HG02763 (cell line): ENCODE measurements at regions not wholly inside any gene's neighbourhood (a gene's known extent, or its start where the extent isn't known, plus 50 kb on each side); places are given as distances from the start of the nearest gene placed in this dataset.
"Not testable (repeated sequence)": the region's sequence is repeated elsewhere in the genome, so short reads cannot be mapped to it uniquely, and the experiment has no call there.

Source experiments
- ATAC-seq: cut with Tn5 transposase; IDR thresholded peaks from one replicate; pipeline ENCODE4 v1.9.1; 2021; ENCODE audit warnings: mild to moderate bottlenecking, moderate library complexity; ENCODE audit not compliant: unreplicated experiment

DNA sequence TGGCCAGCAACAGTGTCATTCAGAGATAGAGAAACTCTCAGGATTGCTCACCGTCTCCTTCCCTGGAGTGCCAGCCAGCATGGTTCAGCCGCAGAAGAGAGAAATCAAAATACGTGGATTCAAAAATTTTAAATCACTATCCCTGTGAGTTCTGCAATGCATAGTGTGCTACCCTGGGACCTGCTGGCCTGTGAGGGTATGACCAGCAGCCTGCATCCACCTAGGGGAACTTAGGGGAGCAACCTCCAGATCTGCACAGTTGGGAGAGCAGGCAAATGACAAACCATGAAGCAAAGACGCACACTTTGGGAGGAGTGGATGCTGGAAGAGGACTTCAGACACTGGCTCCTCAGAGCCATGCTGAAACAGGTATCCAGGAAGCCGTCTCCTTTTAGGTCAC, 639.3 kb downstream of the TNS3 start:
- ATAC-seq: no peak

DNA sequence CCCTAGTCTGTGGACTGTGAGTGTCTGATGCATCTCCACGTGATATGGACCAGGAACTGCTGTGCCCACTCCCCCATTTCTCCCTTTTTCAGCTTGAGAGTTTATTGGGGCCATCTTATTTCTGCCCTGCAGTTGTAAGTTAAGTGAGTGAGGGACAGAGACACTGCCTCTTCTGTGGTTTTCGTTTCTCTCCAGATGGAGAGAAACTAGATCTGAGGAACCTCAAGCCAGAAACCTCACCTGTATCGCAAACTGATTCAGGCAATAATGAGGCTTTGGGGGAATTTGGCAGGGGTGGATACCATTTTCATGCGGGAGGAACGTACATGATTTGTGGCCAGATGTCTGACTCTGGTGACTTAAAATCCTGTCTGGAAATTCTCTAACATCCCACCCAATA, 641.7 kb downstream of the TNS3 start:
- ATAC-seq: no peak

DNA sequence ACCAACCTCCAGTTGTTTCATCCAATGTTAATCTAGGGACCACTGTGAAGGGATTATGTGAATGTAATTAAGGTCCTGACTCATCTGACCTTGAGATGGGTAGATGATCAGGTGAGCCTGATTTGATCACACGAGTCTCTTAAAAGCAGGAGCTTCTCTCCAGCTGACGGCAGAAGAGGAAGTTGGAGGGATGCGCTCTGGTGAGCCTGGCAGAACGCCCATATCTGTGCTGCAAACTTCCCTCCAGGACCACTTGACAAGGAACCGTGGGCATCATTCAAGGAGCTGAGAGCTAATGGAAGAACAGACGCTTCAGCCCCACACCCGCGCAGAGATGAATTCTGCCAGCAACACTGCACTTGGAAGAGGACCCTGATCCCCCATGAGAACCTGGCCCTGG, 642.4 kb downstream of the TNS3 start:
- ATAC-seq: no peak

DNA sequence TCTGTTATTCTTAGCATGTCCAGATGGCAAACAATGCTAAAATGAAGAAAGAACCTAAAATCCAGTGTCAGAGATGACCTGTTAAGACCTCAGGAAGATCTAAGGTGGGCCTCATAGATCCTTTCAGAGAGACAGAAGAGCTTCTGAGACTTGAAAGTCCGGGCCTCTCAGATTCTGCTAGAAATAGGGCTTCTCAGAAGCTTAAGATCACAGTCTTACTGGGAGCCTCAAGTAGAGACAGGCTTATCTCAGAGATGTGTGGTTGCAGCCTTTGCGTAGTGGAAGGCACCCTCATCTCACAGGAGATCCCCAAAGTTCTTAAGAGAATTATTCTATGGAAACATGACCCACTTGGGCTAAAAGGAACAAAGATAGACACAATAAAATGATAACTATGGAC, 642.8 kb downstream of the TNS3 start:
- ATAC-seq: no peak

DNA sequence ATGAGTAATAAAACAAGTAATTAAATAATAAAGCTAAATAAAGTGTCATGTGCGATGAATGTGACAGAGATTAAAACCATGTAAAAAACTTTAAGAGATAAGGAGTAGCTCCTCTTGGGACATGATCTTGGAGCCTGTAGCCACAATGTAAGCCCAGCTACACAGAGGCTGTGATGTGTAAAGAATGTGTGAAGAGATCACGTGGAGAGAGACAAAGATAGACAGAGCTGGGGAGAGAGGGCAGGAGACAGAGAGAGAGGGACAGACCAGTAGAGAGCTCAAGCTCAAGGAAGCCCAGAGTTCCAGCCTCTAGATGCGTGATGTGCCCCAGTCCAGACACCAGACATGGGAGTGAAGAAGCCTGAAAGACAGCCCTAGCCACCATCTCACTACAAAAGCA, 644.1 kb downstream of the TNS3 start:
- ATAC-seq: no peak

DNA sequence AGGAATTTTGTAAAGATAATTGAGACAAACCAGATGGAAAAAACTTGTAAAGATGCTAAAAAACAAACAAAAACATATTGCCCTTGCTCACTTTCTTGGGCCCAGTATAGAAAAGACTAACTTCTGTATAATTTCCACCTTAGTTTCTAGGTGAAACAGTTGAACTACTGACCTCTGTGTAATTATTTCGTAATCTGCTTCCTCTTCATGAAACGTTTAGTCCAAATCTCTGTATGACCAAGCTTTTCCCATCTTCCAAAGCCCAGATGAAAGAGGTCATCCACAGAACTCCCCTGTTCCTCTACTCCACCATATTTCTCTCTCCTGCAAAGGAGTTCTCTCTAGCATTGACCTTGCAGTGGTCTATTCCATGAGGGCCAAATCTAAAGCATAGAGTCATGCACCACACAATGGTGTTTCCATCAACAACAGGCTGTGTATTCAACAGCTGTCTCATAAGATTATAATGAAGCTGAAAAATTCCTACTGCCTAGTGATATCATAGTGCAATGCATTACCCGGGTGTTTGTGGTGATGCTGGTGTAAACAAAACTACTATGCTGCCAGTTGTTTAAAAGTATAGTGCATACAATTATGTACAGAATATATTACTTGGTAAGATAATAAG, 647.6 kb downstream of the TNS3 start:
- ATAC-seq: no peak

DNA sequence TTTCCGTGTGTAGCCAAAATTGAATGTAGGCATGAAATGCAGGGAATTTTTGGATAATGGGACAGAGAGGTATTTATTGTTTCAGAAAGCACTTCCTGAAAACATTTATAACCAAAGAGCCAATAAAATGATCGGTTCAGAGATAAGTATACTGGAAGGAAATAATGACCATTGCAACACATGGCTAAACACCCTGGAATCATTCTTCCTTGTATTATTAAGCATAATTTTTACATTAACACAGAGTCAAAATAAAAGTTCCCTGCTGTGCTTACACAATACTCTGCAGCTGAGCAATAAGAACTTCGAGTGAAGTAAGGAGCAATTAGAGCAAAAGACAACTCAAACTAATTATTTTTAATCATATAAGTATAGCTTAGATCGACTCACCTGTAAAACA, 648.3 kb downstream of the TNS3 start:
- ATAC-seq: no peak

DNA sequence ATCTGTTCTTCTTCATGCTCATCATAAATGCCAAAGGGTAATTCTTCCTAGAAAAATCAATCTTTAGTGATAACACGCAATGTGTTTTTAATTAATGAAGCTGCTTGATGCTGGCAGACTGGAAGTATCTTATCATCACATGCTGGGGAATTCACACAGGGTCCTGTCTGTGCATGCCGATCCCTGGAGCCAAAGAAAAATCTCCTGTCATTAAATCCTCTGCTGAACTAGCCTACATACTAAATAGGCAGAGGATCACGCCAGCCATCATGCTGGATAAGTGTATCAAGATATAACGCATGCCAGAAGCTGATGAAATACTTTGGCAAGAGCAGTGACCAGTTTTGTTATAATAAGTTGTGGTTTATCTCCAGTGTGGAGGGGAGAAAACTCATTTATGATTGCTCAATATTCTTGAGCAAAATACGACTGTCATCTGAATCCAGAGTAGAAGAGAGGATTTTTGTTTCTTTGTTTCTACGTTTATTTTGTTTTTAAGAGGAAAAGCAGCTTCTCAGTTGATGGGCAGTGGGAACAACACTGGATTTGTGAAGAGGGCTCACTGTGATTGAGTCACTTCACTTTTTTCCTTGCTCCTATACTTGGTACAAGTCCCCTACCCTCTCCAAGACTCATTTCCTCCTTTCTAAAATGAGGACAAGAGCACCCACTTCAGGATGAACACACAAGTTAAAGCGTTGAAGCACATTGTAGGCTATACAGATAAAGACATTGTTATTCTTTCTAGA, 649.1 kb downstream of the TNS3 start:
- ATAC-seq: no peak

DNA sequence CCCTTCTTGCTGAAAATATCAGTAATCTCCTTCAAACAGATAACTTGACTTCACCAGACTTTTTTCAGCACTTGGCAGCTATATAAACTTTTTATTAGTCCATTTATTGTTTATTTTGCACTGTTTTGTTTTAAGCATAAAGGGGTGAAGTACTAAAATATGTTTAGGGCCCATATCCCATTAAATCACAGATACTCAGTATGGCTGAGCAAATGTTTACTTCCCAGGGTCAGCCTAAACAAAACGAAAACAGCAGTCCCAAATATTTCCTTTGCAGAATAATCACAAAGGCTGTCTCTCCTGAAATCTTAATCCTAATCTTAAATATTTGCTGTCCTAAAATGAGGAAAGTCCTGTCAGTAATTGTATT, 649.6 kb downstream of the TNS3 start:
- no peak for ATAC-seq

DNA sequence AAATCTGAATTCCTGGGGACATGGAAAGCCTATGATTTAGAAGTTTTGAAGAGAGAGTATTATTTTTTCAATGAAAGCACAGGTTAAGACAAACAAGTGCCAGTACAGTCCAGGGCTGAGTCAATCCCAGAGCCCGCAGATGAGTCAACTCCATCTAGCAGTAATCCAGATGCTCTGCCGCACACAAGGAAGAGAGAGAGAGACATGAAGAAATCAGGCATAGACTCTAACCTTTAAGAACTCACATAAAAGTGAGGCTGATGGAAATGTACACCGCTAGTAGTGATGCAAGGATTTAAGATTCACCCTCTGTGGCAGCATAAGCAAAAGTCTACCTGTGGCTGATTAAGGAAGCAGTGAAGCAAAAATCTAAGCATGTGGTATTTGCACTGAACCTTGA, 651.5 kb downstream of the TNS3 start:
- no peak for ATAC-seq

DNA sequence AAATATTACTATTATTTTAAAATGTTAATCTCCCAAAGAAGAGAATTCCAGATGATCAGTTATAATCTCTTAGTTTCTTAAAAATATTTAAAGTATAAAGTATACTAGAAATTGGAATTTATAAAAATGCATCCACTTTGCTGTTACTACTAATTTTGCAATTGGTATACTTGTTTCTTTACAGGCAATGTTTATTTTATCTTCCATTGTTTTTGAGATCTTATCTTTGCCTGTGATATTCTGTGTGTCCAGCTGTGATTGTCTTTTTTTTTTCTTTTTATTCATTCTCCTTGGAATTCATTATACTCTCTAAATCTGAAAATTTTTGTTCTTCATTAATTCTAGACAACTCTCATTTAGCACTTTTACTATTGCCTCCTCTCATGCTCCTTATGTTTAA, 652.6 kb downstream of the TNS3 start:
- no peak for ATAC-seq

DNA sequence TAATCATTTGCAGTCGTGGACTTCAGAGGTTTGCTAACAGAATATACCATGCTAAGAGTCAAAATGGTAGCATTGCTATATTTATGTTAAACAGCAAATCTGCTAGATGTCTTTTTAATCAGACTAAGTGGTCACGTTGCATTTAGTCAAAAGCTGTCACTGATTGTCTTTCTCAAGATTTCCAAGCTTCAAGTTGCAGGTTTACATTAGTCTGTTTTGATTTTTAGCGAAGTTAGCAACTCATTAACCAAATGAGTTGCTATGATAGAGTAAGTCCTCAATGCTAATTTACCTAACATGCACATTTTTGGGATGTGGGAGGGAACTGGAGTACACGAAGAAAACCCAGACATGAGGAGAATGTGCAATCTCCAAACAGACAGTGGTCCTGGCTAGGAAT, 653.2 kb downstream of the TNS3 start:
- no peak for ATAC-seq

DNA sequence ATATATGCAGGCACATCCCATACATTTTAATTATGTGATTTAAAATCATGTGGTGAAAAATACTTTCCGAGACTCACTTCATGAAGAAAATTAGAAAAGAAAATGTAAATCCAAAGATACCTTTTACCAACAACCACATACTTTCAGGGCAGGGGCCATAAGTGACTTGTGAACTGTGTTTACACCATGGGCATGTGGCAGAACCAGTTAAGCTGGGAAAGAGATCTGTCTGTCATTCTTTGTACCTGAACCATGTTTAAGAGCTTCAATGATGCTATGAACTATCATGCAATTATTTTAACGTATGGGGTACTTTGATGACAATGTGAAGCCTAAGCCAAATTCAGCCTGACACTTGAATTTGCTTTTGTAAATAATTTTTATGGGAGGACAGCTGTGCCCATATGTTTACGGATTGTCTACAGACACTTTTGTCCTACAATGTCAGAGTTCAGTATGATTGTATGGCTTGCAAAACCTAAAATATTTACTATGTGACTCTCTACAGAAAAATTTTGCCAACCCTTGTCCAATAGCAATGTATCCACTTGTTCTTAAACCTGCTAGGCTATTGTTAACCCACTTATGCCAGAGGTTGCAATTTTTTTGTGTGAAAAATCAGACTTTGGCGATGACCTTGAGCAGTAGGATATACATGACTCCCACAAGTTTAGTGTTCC, 654.6 kb downstream of the TNS3 start:
- no peak for ATAC-seq

DNA sequence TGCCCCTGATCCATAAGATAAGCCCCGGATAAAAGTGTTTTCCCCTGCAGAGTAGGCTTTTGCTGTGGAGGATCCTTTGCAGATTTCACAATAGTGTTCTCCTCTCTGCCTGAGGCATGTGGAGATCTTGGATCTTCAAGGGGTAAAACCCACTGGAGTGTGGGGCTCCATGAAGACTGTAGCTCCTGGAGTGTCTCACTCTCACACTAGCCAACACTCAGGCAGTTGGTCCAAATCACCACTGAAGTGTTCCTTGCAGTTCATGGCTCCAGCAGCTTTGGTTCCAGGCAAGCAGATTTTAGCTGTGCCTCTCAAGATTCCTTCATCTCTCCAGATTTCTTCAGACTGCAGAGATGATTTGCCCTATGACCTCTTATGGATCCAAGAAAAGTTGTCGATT, 665.3 kb downstream of the TNS3 start:
- no peak for ATAC-seq

DNA sequence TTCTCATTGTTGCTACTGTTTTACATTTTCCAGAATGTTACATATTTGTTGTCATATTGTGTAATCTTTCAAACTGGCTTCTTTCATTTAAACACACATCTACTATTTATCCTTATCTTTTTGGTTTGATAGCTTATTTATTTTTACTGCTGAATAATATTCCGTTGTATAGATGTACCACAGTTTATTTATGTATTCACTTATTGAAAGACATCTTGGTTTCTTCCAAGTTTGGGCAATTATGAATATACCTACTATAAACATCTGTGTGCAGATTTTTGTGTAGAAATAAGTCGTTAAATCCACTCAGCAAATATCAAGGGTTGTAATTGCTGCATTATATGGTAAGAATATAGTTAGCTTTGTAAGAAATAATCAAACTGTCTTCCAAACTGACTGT, 669.2 kb downstream of the TNS3 start:
- no peak for ATAC-seq

DNA sequence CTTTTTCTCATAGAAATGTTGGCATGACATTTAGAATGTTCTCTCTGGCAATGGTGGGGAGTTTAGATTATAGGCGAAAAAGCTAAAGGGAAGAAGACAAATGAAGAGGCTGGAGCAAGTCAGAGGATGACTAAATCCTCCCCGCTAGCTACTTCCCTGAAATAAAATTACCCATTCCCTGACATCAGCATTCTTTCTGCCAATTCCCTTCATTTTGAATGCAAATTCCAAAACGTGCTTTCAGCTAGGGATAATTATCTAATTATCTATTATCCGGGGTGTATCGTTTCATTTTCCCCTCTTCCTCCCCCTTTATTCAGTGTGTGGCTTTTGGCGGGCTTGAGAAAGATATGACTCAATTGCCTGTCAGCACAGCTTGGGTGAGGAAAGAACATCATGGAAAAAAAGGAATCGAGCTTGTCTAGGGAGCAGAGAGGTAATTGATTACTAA, 672.3 kb downstream of the TNS3 start:
- no peak for ATAC-seq

DNA sequence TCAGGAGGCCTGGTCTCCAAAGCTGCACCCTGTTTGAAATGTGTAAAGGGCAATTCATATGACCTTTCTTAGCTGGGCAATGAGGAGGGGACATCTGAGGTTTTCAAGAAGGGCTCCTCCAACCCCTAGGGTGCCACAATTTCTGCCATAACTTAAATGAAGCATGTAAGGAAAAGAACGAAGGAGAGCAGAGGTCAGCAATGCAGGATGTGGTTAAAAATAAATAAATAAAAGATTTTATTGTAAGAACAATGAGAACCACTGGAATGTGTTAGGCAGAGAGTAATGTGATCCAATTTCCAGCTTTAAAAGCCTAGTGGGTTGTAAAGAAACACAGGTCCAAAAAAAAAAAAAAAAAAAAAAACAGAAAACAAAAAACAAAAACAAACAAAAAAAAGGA, 673.1 kb downstream of the TNS3 start:
- no peak for ATAC-seq

DNA sequence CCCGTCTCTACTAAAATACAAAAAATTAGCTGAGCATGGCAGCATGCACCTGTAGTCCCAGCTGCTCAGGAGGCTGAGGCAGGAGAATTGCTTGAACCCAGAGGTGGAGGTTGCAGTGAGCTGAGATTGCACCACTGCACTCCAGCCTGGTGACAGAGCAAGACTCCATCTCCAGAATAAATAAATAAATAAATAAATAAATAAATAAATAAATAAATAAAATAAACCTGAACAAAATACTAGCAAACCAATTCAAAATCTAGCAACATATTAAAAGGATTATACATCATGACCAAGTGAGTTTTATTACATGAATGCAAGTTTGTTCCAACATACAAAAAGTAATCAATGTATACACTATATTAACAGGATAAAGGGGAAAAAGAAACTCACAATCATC, 677.4 kb downstream of the TNS3 start:
- not testable (repeated sequence) for ATAC-seq

DNA sequence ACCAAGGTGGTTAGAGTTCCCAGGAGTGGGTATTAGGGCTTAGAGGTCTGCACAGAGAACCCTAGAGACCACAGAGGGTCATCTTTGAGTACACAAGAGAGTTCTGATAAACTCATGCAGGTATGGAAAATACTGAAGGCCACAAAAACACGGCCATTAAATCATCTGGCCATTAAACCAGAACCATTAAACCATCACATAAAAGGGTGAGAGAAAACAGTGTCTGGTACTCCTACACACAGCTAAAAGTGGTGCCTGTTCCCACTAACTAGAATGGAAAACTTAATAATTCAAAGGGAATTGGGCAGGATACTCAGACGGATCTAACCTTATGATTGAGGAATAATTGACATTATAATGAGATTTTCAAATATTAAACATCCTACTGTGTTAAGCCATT, 679.4 kb downstream of the TNS3 start:
- no peak for ATAC-seq

DNA sequence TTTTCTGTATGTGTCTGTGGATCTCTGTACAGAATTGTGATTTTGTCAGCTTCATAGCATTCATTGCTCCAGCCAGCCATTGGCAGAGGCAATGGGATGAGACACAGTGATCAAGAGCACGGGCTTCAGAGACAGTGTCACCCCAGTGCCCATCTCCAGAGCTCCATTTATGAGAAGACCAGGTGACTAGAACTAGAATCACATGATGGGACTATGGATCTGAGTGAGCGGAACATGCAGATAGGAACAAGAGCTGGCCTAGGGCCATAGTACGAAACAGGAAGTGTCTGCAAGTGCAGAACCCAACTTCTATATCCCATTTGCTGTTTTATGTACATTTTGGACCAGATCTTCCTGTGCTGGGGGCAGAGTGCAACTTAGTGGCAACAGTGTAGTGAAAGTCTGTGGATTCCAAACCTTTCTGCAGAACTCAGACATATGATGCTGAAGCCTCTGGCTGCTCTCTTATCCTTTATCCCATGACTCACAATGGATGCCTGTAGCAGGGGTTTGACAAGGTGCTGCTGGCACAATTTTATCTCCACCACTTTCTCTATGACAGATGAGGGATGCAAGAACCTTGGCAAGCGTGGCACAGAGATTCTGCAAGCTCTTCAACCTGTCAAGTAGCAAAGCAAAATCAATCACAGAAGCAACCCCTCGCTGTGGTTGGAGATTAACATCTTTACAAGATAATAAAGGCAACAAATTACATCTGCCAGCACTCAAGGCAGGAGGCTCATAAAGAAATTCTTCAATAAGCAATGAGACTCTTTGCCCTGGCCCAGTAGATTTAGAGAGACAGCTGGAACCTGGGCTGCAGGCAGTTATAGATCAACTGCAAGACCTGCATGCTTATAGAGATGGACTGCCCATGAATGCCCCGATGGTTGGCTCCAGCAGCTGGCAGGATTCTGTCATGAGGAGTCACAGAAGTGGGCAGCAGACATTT, 681.3 kb downstream of the TNS3 start:
- ATAC-seq: no peak

DNA sequence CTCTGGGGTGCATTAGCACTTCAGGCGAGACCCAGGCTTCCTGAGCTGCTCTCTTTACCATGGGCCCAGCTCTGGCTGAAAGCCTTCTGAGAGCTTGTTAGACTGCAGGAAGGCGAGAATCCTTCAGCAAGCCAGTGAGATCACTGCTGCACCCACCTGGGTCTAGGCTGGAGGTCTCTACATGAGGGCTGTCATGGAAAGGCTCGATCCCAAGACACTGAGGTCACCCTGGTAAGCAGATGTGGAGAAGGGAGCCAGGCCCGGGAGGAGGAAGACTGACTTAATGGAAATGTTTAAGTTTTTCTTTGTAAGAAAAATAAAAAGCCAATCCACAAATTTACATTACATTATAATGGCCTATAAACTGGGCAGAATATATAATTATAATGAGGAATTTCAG, 684.5 kb downstream of the TNS3 start:
- ATAC-seq: no peak
